ENCODE measurements at regions not wholly inside any gene's neighbourhood (a gene's known extent, or its start where the extent isn't known, plus 50 kb on each side); places are given as distances from the start of the nearest gene placed in this dataset.

DNA sequence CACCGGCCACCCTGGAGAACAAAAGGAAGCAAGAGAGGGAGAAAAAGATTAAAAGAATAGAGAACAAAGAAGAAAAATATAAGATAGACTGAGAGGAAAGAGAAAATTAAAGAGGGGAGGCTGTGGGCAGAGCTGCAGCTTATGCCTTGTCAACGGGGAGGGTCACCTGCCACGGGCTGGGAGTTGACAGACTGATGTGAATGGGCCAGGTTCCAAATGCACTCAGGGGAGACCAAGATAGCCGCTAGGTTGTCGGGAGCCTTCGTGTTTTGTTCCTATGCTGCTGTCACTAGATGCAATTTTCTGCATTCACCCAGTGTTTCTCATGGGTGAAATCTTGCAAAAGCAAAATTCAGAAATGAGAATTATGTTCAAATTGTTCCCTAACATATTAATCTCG, 119.6 kb upstream of the MTHFD1L start:
- TF ChIP-seq CTCF (conservative IDR thresholded peaks at IDR 0.05 in 1 of 2, IDR thresholded peaks at IDR 0.05 in 1 of 2; ENCODE audit: extremely low read depth in 1 of 2, insufficient read depth in 1 of 2, low read depth in 1 of 2, low read length in 2 of 2) (no peak), EZH2 (IDR thresholded peaks at IDR 0.05; ENCODE audit: borderline replicate concordance, low read length) (no peak)

Data from mammary epithelial cell (primary cell).